HG03097 (cell line): ENCODE measurements at regions not wholly inside any gene's neighbourhood (a gene's known extent, or its start where the extent isn't known, plus 50 kb on each side); places are given as distances from the start of the nearest gene placed in this dataset.
"Not testable (repeated sequence)": the region's sequence is repeated elsewhere in the genome, so short reads cannot be mapped to it uniquely, and the experiment has no call there.

Experiments
- ATAC-seq: cut with Tn5 transposase; IDR thresholded peaks from one replicate; pipeline ENCODE4 v1.9.1; 2021; ENCODE audit not compliant: unreplicated experiment, low FRiP score

- no peak for ATAC-seq
These were observed 227.3 kb downstream of the COPRS start for GRCh38 chr17:31631766-31632165.

- not testable (repeated sequence) for ATAC-seq
These were observed 228.2 kb downstream of the COPRS start for GRCh38 chr17:31630866-31631265.

GRCh38 chr17:31629696-31630470, 229.2 kb downstream of the COPRS start:
- no peak for ATAC-seq

- ATAC-seq, result no peak
These were observed 231.1 kb downstream of the COPRS start for GRCh38 chr17:31627960-31628359.

DNA sequence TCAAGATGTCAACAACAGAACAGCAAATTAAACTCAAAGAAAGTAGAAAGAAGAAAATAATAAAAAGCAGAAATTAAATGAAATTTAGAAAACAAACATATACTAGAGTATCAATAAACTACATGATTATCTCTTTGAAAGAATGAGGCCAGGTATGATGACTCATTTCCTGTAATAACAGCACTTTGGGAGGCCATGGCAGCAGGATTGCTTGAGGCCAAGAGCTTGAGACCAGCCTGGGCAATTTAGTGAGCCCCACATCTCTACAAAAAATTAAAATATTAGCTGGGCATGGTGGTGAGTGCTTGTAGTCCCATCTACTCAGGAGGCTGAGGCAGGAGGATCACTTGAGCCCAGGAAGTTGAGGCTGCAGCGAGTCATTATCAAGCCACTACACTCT, 232.5 kb downstream of the RAB11FIP4 start:
- no peak for ATAC-seq

DNA sequence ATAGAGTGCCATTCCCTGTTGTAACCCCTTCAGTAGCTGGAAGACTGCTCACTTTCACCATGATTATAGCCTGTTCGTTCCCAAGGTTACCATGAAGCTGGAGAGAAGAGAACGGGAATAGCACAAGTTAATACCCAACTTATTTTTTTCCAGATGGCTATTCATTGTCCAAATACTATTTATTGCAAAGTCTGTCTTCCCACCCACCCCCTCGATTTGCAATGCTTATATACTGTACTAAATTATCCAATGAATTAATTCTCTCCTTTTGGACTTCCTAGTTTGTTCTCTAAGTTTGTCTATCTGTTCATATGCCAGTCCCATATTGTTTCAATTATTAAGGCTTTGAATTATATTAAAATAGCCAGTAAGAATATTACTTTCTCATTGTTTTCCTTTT, 231.0 kb downstream of the RAB11FIP4 start:
- ATAC-seq, result no peak

DNA sequence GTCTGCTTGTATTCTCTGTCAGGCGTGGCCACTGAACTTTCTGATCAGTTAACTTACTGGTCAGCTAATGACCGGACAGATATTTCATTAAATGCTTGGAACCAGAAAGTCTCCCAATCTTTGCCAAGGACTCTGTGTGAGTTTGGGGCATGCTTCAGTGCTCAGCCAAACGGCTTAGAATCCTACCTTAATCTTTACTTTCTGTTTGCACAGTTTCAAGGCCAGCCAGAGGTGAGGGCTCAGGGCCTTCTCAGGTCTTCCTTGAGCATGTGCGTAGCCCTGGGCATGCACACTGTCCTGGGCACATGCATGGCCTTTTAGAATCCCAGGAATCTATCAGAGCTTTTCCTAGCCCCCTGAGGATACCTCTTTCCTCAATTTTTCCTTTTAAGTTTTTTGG, 230.1 kb downstream of the RAB11FIP4 start:
- ATAC-seq, result no peak

DNA sequence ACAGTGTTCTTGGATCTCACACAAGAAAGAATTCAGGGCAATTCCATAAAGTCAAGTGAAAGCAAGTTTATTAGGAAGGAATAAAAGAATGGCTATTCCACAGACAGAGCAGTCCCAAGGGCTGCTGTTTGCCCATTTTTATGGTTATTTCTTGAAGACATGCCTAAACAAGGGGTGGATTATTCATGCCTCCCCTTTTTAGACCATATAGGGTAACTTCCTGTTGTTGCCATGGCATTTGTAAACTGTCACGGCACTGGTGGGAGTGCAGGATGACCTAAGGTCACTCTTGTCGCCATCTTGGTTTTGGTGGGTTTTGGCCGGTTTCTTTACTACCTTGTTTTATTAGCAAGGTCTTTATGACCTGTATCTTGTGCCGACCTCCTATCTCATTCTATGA, 219.6 kb downstream of the RAB11FIP4 start:
- ATAC-seq, result not testable (repeated sequence)

- no peak for ATAC-seq
These were observed 218.8 kb downstream of the RAB11FIP4 start for GRCh38 chr17:31609996-31610910.

DNA sequence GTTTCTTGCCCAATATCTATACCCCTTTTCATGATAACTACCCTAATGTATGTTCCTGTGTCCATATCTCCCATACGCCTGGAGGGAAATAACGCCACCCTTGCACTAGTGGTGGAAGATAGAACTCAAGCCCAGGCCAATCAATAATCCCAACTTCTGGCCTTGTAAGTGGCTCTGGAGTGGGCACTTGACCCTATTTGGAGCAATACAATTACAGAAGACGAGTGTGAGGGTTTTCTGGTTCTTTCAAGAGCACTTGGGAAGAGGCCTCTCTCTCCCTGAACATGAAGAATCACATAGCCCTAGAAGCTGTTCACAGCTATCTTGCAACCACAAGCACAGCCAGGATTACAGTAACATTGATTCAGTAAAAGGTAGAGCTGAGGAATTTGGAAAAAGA, 217.9 kb downstream of the RAB11FIP4 start:
- no peak for ATAC-seq

DNA sequence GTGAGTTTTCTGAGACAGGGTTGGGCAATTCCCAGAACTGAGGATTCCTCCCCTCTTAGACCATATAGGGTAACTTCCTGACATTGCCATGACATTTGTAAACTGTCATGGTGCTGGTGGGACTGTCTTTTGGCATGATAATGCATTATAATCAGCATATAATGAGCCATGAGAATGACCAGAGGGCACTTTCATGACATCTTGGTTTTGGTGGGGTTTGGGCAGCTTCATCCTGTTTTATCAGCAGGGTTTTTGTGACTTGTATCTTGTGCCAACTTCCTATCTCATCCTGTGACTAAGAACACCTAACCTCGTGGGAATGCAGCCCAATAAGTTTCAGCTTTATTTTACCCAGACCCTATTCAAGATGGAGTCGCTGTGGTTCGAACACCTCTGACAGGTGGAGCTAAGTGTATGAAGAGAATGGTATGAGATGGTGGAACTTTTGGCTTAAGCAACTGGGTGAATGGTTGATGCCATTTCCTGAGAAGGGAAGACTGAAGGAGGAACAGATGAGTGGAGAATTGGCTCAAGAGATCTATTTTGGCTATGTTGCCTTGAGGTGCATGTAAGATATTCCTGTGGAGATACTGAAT, 217.3 kb downstream of the RAB11FIP4 start:
- ATAC-seq, result no peak

DNA sequence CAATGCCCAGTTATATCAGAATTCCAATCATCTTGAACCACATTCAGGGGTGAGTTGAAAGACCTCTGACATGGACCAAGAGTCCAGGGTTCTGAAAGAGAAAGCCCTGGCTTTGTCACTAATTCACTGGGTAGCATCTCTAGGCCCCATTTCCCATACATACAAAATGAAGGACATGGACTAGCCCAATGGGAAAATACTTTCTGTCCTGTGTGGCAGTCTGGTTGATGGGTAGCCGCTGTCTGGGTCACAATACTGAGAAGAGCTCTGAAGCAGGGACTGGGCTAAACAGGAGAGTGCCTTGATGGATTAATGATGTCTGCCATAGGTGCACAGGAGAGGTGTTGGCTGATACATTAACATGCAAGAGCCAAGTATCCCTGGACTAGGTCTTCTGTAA, 214.3 kb downstream of the RAB11FIP4 start:
- ATAC-seq, result no peak

- ATAC-seq, result no peak
These were observed 213.5 kb downstream of the RAB11FIP4 start for GRCh38 chr17:31604936-31605335.

- ATAC-seq, result not testable (repeated sequence)
These were observed 208.7 kb downstream of the RAB11FIP4 start for GRCh38 chr17:31600144-31600543.

DNA sequence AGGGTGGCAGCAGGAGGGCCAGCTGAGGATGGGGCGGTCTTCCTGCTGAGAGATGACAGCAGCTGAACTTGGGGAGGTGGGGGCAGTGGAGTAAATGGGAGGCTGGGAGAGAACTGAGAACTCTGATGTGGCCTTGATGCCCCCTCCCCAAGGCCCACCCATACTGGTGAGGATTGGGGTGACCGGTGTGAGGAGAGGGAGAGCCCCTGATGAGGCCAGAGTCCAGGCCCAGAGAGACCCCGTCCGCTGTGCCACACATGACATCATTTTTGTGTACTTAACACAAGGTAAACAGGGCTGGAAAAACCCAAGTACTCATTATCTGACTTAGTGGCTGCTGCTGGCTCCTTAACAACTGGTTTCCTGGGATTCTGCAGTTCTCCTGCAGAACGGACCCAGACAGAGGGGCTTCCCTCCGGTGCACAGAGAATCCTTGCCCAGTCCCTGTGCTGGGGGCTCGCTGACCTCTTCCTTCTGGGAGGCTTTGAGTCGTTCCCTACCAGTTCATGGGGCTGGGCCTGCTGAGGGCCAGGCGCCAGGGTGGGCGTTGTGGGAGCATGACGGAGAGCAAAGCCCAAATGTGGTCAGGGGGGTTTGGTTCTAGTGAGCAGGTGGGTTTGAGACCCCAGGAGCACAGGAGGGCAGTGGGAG, 207.6 kb downstream of the RAB11FIP4 start:
- ATAC-seq, result no peak

DNA sequence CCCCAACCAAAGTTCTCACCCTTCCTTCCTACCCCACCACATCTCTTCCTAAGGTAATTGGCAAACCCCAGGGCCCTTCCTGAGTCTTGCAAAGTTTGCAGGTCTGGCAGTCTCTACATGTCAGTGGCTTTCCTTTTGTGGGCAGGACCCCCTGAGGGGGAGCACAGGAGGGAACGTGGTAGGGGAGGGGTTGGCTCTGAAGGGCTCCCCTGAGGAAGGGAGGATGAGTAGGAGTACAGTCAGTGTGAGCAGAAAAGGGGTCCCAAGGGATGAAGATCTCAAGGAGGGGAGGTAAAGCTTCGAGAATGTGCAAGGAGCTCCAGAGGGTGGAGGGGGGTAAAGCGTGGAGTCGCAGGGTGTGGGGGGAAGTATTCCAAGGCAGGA, 206.9 kb downstream of the RAB11FIP4 start:
- ATAC-seq, result no peak

DNA sequence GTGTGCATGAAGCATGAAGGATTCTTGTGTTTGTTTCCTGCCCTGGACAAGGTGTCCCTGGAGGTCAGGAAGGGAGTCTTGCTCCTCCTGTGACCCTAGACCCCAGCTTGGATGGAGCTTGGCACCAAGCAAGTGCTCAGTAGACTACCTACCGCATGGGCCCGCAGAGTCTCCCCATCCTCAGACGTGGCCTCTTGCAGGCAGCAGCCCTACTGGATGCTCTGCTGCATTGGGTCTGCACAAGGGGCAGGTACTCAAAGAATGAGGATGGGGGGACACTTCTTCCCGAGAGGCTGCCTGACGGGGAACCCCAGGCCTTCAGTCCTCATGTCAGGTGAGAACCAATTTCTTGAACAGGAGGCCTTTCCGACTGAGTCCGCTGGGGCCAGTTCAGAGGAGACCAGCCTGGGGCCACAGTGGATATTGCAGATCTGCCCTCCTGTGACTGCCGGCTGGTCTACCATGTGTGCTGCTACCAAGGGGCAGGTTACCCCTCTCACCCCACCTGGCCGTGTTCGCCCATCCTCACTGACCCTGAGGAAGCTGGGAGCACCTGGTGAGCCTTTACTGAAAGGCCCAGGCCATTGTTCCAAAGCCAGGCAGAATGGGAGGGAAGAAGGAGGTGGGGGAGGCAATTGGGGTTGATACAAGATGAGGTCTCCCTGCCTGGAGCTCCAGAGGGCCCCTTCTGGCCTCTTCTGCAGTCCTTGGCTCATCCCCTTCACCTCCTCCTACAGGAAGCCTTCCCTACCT, 206.3 kb downstream of the RAB11FIP4 start:
- no peak for ATAC-seq

GRCh38 chr17:31596382-31597323, 205.2 kb downstream of the RAB11FIP4 start:
- ATAC-seq, result peak; percentile 83
